Left cardiac atrium (tissue), 4 donors: ENCODE measurements at regions not wholly inside any gene's neighbourhood (a gene's known extent, or its start where the extent isn't known, plus 50 kb on each side); places are given as distances from the start of the nearest gene placed in this dataset.
A peak's percentile ranks its signal among the peaks of the same experiment; 100 is the strongest.
"Not testable (repeated sequence)": the region's sequence is repeated elsewhere in the genome, so short reads cannot be mapped to it uniquely, and the experiment has no call there.

Experiments
- ATAC-seq, 2 donors: fragments of 200-7000 bp; cut with Tn5 transposase; one replicate each; pipeline ENCODE4 v1.9.1; 2020; ENCODE audit warnings: mild to moderate bottlenecking in 2 of 2, moderate library complexity in 2 of 2
- DNase-seq: peaks from one replicate; pipeline ENCODE4 v3.0.0-alpha.2; 2020
- intact Hi-C, 2 donors: fragments of 100-400 bp; cut with DNase I; formaldehyde crosslinking; loops; one replicate each; pipeline versions ENCODE4 v1.14.1 to v1.15.1; 2022 to 2023
- donor health status: DM: no; HTN: yes; CAD: no.
- donor health status: DM: no; HTN: yes; CAD: no; lungs with severe emphysema.
- donor health status: DM: yes; HTN: yes; CAD: no.
- donor health status: Dilated cardiomyopathy.

GRCh38 chr7:81008901-81009300, 90.0 kb upstream of the SEMA3C start:
- intact Hi-C loops = no loop called here
- no peak for ATAC-seq

GRCh38 chr7:81007051-81007450, 88.2 kb upstream of the SEMA3C start:
- intact Hi-C loops = no loop called here
- DNase-seq (no peak), ATAC-seq (peak in 1 of 2 donors; percentile 30)

More at GRCh38 chr7:81008901-81009300, 90.0 kb upstream of the SEMA3C start:
- DNase-seq = no peak

GRCh38 chr7:81005254-81005653, 86.4 kb upstream of the SEMA3C start:
- ATAC-seq (peak; percentile 41 to 74), DNase-seq (peak; percentile 24)
- intact Hi-C loops = no loop called here

- DNase-seq (no peak), ATAC-seq (peak in 1 of 2 donors; percentile 96)
- intact Hi-C loops = no loop called here
Measured at GRCh38 chr7:81004098-81004497, 85.2 kb upstream of the SEMA3C start.

- DNase-seq (no peak), ATAC-seq (no peak)
- intact Hi-C loops = no loop called here
Measured at GRCh38 chr7:81003326-81003725, 84.5 kb upstream of the SEMA3C start.

GRCh38 chr7:81002421-81002820, 83.6 kb upstream of the SEMA3C start:
- no peak for ATAC-seq
- intact Hi-C loops = no loop called here
- DNase-seq = no peak

- DNase-seq (no peak), ATAC-seq (no peak)
- intact Hi-C loops = no loop called here
Measured at GRCh38 chr7:80999771-81000170, 80.9 kb upstream of the SEMA3C start.

- no peak for ATAC-seq
- no peak for DNase-seq
- intact Hi-C loops = no loop called here
Measured at GRCh38 chr7:80999100-80999499, 80.2 kb upstream of the SEMA3C start.

GRCh38 chr7:80997841-80998240, 79.0 kb upstream of the SEMA3C start:
- intact Hi-C loops = no loop called here
- DNase-seq (no peak), ATAC-seq (no peak)

GRCh38 chr7:80996236-80996635, 77.4 kb upstream of the SEMA3C start:
- DNase-seq, intact Hi-C loops, ATAC-seq: not testable (repeated sequence)

- intact Hi-C loops = no loop called here
- no peak for ATAC-seq
- no peak for DNase-seq
Measured at GRCh38 chr7:80991654-80992053, 72.8 kb upstream of the SEMA3C start.

GRCh38 chr7:80984619-80985018, 65.8 kb upstream of the SEMA3C start:
- intact Hi-C loops = no loop called here
- ATAC-seq = no peak
- DNase-seq = no peak

GRCh38 chr7:80981405-80981804, 62.6 kb upstream of the SEMA3C start:
- ATAC-seq (no peak), DNase-seq (no peak)
- intact Hi-C loops = no loop called here

GRCh38 chr7:80977751-80978150, 58.9 kb upstream of the SEMA3C start:
- intact Hi-C loops = no loop called here
- DNase-seq = no peak
- ATAC-seq = no peak

- intact Hi-C loops = no loop called here
- no peak for ATAC-seq
- no peak for DNase-seq
Measured at GRCh38 chr7:80974396-80975358, 55.8 kb upstream of the SEMA3C start.

GRCh38 chr7:80971225-80971624, 52.4 kb upstream of the SEMA3C start:
- no peak for DNase-seq
- intact Hi-C loops = no loop called here
- ATAC-seq = no peak
